Neural cell (in vitro differentiated cells): ENCODE measurements at regions not wholly inside any gene's neighbourhood (a gene's known extent, or its start where the extent isn't known, plus 50 kb on each side); places are given as distances from the start of the nearest gene placed in this dataset.
"Not testable (repeated sequence)": the region's sequence is repeated elsewhere in the genome, so short reads cannot be mapped to it uniquely, and the experiment has no call there.

Experiments
- H2AFZ ChIP-seq: fragments of 200-600, 300-800 bp; sonication (generic), shearing (Covaris generic); 2 replicates; pipeline ENCODE4 v1.6.0; 2014; ENCODE audit warnings: low read depth, mild to moderate bottlenecking, antibody characterized with exemption, low read length, moderate library complexity
- H3F3A ChIP-seq: fragments of 200-600 bp; shearing (Covaris generic); 2 replicates; pipeline ENCODE4 v1.6.1; 2016; ENCODE audit warnings: mild to moderate bottlenecking, moderate library complexity, mixed read lengths, antibody characterized with exemption, low read length; ENCODE audit not compliant: insufficient read depth, poor library complexity, severe bottlenecking
- H3K27ac ChIP-seq: fragments of 200-600, 300-800 bp; sonication (generic), shearing (Covaris generic); 2 replicates; pipeline ENCODE4 v1.5.1; 2014; ENCODE audit warnings: mild to moderate bottlenecking, low read length, moderate library complexity
- H3K27me3 ChIP-seq: fragments of 300-800, 200-600 bp; sonication (generic), shearing (Covaris generic); 2 replicates; pipeline ENCODE4 v1.6.0; 2014; ENCODE audit warnings: mild to moderate bottlenecking, low read depth, low read length, moderate library complexity; ENCODE audit not compliant: insufficient read depth
- H3K36me3 ChIP-seq: fragments of 300-800, 200-600 bp; sonication (generic), shearing (Covaris generic); 2 replicates; pipeline ENCODE4 v1.5.1; 2014; ENCODE audit warnings: mild to moderate bottlenecking, antibody characterized with exemption, low read length, moderate library complexity; ENCODE audit not compliant: insufficient read depth
- H3K4me2 ChIP-seq: fragments of 300-800, 200-600 bp; sonication (generic), shearing (Covaris generic); 2 replicates; pipeline ENCODE4 v1.6.0; 2014; ENCODE audit warnings: mild to moderate bottlenecking, low read length
- H3K4me3 ChIP-seq: fragments of 300-800, 200-600 bp; sonication (generic), shearing (Covaris generic); 2 replicates; pipeline ENCODE4 v1.5.1; 2014; ENCODE audit warnings: mild to moderate bottlenecking, low read length, moderate library complexity
- H3K79me2 ChIP-seq: fragments of 200-600 bp; shearing (Covaris generic); replicated peaks from 2 replicates; pipeline ENCODE4 v1.6.0; 2014; ENCODE audit warnings: mild to moderate bottlenecking, low read length, moderate library complexity; ENCODE audit not compliant: insufficient read depth
- H3K9ac ChIP-seq: fragments of 300-800, 200-600 bp; sonication (generic), shearing (Covaris generic); 2 replicates; pipeline ENCODE4 v1.6.1; 2016; ENCODE audit warnings: mild to moderate bottlenecking, low read length, mixed read lengths
- H3K9me2 ChIP-seq: fragments of 200-600 bp; shearing (Covaris generic); 2 replicates; pipeline ENCODE4 v1.6.1; 2016; ENCODE audit warnings: mild to moderate bottlenecking, low read length, mixed read lengths; ENCODE audit not compliant: insufficient read depth
- H3K9me3 ChIP-seq: fragments of 200-600, 300-800 bp; sonication (generic), shearing (Covaris generic); 2 replicates; pipeline ENCODE4 v1.6.1; 2016; ENCODE audit warnings: mild to moderate bottlenecking, mixed run types, low read length, moderate library complexity, mixed read lengths
- H4K20me1 ChIP-seq: fragments of 200-600 bp; shearing (Covaris generic); 2 replicates; pipeline ENCODE4 v1.6.1; 2016; ENCODE audit warnings: mild to moderate bottlenecking, mixed run types; ENCODE audit not compliant: insufficient read depth

- H3K4me3 ChIP-seq, result not testable (repeated sequence)
Measured at GRCh38 chrX:115840729-115841409, 279.9 kb downstream of the PLS3 start.

GRCh38 chrX:115850986-115851385, 290.0 kb downstream of the PLS3 start:
- H3K9me2 ChIP-seq, H3K36me3 ChIP-seq, H3K4me2 ChIP-seq, H3F3A ChIP-seq, H4K20me1 ChIP-seq, H3K9ac ChIP-seq, H3K79me2 ChIP-seq, H3K27me3 ChIP-seq, H3K9me3 ChIP-seq, H2AFZ ChIP-seq, H3K4me3 ChIP-seq, H3K27ac ChIP-seq: not testable (repeated sequence)

More at GRCh38 chrX:115840729-115841409, 279.9 kb downstream of the PLS3 start:
- not testable (repeated sequence) for H3K9ac ChIP-seq, H4K20me1 ChIP-seq, H3K4me2 ChIP-seq, H3K27ac ChIP-seq, H3F3A ChIP-seq, H3K9me2 ChIP-seq, H3K9me3 ChIP-seq, H3K79me2 ChIP-seq, H2AFZ ChIP-seq, H3K27me3 ChIP-seq, H3K36me3 ChIP-seq

GRCh38 chrX:115853260-115853659, 292.3 kb downstream of the PLS3 start:
- not testable (repeated sequence) for H3K4me3 ChIP-seq, H3K9ac ChIP-seq, H3F3A ChIP-seq, H3K36me3 ChIP-seq, H3K79me2 ChIP-seq, H4K20me1 ChIP-seq, H2AFZ ChIP-seq, H3K27ac ChIP-seq, H3K27me3 ChIP-seq, H3K9me3 ChIP-seq, H3K4me2 ChIP-seq, H3K9me2 ChIP-seq

GRCh38 chrX:115881170-115881569, 289.4 kb upstream of the AGTR2 start:
- H3K9me3 ChIP-seq, H3K36me3 ChIP-seq, H3K9me2 ChIP-seq, H3K4me2 ChIP-seq, H2AFZ ChIP-seq, H3K27me3 ChIP-seq, H3K4me3 ChIP-seq, H4K20me1 ChIP-seq, H3K79me2 ChIP-seq, H3F3A ChIP-seq, H3K9ac ChIP-seq, H3K27ac ChIP-seq: not testable (repeated sequence)

GRCh38 chrX:115884121-115884520, 286.4 kb upstream of the AGTR2 start:
- not testable (repeated sequence) for H3K27ac ChIP-seq, H3F3A ChIP-seq, H3K9me2 ChIP-seq, H3K4me3 ChIP-seq, H2AFZ ChIP-seq, H3K36me3 ChIP-seq, H3K9ac ChIP-seq, H3K79me2 ChIP-seq, H3K9me3 ChIP-seq, H3K27me3 ChIP-seq, H3K4me2 ChIP-seq, H4K20me1 ChIP-seq

- H3K79me2 ChIP-seq, H2AFZ ChIP-seq, H3K27me3 ChIP-seq, H3K4me2 ChIP-seq, H3K9me3 ChIP-seq, H3K9ac ChIP-seq, H3K27ac ChIP-seq, H3K36me3 ChIP-seq, H4K20me1 ChIP-seq, H3K4me3 ChIP-seq, H3F3A ChIP-seq, H3K9me2 ChIP-seq: not testable (repeated sequence)
Measured at GRCh38 chrX:115888041-115888440, 282.5 kb upstream of the AGTR2 start.

GRCh38 chrX:115888519-115888918, 282.0 kb upstream of the AGTR2 start:
- not testable (repeated sequence) for H3K4me3 ChIP-seq, H3K36me3 ChIP-seq, H2AFZ ChIP-seq, H3K9me3 ChIP-seq, H3K27ac ChIP-seq, H3F3A ChIP-seq, H3K79me2 ChIP-seq, H3K27me3 ChIP-seq, H3K4me2 ChIP-seq, H3K9me2 ChIP-seq, H4K20me1 ChIP-seq, H3K9ac ChIP-seq
